ENCODE measurements at regions not wholly inside any gene's neighbourhood (a gene's known extent, or its start where the extent isn't known, plus 50 kb on each side); places are given as distances from the start of the nearest gene placed in this dataset.
"Not testable (repeated sequence)": the region's sequence is repeated elsewhere in the genome, so short reads cannot be mapped to it uniquely, and the experiment has no call there.

GRCh38 chr7:13749636-13750035 is 239.8 kb downstream of the ETV1 start:
- WGBS, 5 donors: 90 to 100% (median 93%) methylated on average over 3 of the region's 3 CpGs

GRCh38 chr7:13751766-13752165 is 237.7 kb downstream of the ETV1 start:
- TF ChIP-seq CTCF (IDR thresholded peaks at IDR 0.05) (no peak), EP300 (IDR thresholded peaks at IDR 0.05) (no peak), POLR2AphosphoS5 (IDR thresholded peaks at IDR 0.05) (no peak), POLR2A (IDR thresholded peaks at IDR 0.05) (no peak)
- 14 to 44% (median 20%) methylated on average over 1 of the region's 1 CpG for WGBS, 5 donors
- H3K4me3 ChIP-seq: no peak overlapping the region
- no peaks in the 10 kb centered on the region for H3K4me1 ChIP-seq
- H3K36me3 ChIP-seq: no peaks in the 10 kb centered on the region
- intact Hi-C loops (cut with DNase I; ENCODE audit: low total_unique reads): no loop called here
- DNase-seq: peak in 1 of 2 donors; percentile 5
- H3K27me3 ChIP-seq: no peaks in the 10 kb centered on the region
- no peak overlapping the region for H3K27ac ChIP-seq
- no peaks in the 10 kb centered on the region for H3K9me3 ChIP-seq

More at GRCh38 chr7:13749636-13750035, 239.8 kb downstream of the ETV1 start:
- no peak overlapping the region for H3K4me3 ChIP-seq
- no peaks in the 10 kb centered on the region for H3K9me3 ChIP-seq
- no peak for DNase-seq
- H3K27ac ChIP-seq: no peak overlapping the region
- H3K36me3 ChIP-seq: no peaks in the 10 kb centered on the region
- TF ChIP-seq POLR2AphosphoS5 (IDR thresholded peaks at IDR 0.05): no peak
- TF ChIP-seq CTCF (IDR thresholded peaks at IDR 0.05): no peak
- intact Hi-C loops (cut with DNase I; ENCODE audit: low total_unique reads): no loop called here
- no peaks in the 10 kb centered on the region for H3K27me3 ChIP-seq
- H3K4me1 ChIP-seq: no peaks in the 10 kb centered on the region

GRCh38 chr7:13757841-13758240 is 231.6 kb downstream of the ETV1 start:
- Histone ChIP-seq H3K36me3 (no peaks in the 10 kb centered on the region), H3K27ac (no peak overlapping the region), H3K4me1 (no peaks in the 10 kb centered on the region), H3K9me3 (no peaks in the 10 kb centered on the region), H3K27me3 (no peaks in the 10 kb centered on the region), H3K4me3 (no peak overlapping the region)
- WGBS, 5 donors: 80 to 86% (median 83%) methylated on average over 1 of the region's 1 CpG
- no peak for DNase-seq
- intact Hi-C loops (cut with DNase I; ENCODE audit: low total_unique reads): no loop called here
- no peak for TF ChIP-seq EP300 (IDR thresholded peaks at IDR 0.05)
- TF ChIP-seq POLR2A (IDR thresholded peaks at IDR 0.05): no peak
- no peak for TF ChIP-seq POLR2AphosphoS5 (IDR thresholded peaks at IDR 0.05)
- no peak for TF ChIP-seq CTCF (IDR thresholded peaks at IDR 0.05)

- 93 to 97% (median 93%) methylated on average over 10 to 16 of the region's 16 CpGs for WGBS, 5 donors
- H3K4me3 ChIP-seq; H3K4me1 ChIP-seq; intact Hi-C loops (cut with DNase I; ENCODE audit: low total_unique reads); DNase-seq; H3K36me3 ChIP-seq; H3K27me3 ChIP-seq; H3K27ac ChIP-seq; H3K9me3 ChIP-seq: not testable (repeated sequence)
These were observed 223.6 kb downstream of the ETV1 start for GRCh38 chr7:13765853-13766252.

GRCh38 chr7:13770305-13770704 is 219.2 kb downstream of the ETV1 start:
- Histone ChIP-seq H3K27me3 (no peaks in the 10 kb centered on the region), H3K9me3 (no peaks in the 10 kb centered on the region), H3K36me3 (no peaks in the 10 kb centered on the region), H3K4me1 (no peaks in the 10 kb centered on the region), H3K4me3 (no peak overlapping the region), H3K27ac (no peak overlapping the region)
- WGBS, 5 donors: 40 to 68% (median 64%) methylated on average over 1 of the region's 1 CpG
- intact Hi-C loops (cut with DNase I; ENCODE audit: low total_unique reads): no loop called here
- no peak for DNase-seq
- no peak for TF ChIP-seq EP300 (IDR thresholded peaks at IDR 0.05)
- no peak for TF ChIP-seq POLR2A (IDR thresholded peaks at IDR 0.05)
- TF ChIP-seq CTCF (IDR thresholded peaks at IDR 0.05): no peak
- TF ChIP-seq POLR2AphosphoS5 (IDR thresholded peaks at IDR 0.05): no peak

Measured in stomach (tissue), 8 donors.